ENCODE measurements at regions not wholly inside any gene's neighbourhood (a gene's known extent, or its start where the extent isn't known, plus 50 kb on each side); places are given as distances from the start of the nearest gene placed in this dataset.

DNA sequence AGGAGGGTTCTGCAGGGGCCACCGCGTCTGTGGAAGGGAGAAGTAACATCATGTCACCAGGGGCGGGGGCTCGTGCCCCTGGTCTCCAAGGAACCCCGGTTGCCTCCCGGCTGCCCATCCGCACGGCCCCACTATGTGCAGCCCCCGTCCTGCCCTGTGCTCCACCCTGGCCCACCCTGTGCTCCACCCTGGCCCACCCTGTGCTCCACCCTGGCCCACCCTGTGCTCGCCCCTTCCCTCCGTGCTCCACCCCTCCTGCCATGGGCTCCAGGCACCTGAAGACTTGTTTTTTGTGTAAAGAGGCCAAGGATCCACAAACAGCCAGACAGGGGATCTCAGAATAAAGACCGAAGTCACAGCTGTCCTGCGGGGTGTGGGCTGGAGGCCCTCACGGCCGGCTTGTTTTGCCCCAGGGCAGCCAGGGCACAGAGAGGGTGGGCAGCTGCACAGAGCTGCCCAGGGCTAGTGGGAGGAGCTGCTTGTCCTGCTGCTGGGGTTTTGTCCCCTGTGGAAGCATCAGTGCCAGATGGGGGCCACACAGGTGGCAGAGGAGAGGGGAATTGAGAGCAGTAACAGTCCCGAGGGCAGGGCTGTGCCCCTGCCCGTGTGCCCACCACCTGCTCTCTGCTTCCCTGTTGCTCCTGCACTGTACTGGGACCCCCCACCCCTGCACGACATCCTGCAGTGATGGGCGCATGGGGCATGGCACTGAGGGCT lies 147.0 kb upstream of the CIBAR2 start:
- no peak for TF ChIP-seq CTCF (IDR thresholded peaks at IDR 0.05 in 4 of 5, conservative IDR thresholded peaks at IDR 0.05 in 1 of 5)
- no peak for TF ChIP-seq POLR2A (IDR thresholded peaks at IDR 0.05)
